Endothelial cell of umbilical vein (primary cell): ENCODE measurements at regions not wholly inside any gene's neighbourhood (a gene's known extent, or its start where the extent isn't known, plus 50 kb on each side); places are given as distances from the start of the nearest gene placed in this dataset.

ENCODE experiments used
- BruUV-seq: library from RNA; stranded (reverse); fragments of 400-500 nt; replicated peaks from 2 replicates; lab custom pipeline; 2021; lab: Mats Ljungman, UMichigan
- CTCF ChIA-PET: fragments of 300-600, 350-600 bp; sonication (Branson Sonifier 250); formaldehyde crosslinking; loops from one replicate; lab custom pipeline; 2021; ENCODE audit warnings: antibody characterized with exemption, inconsistent platforms; lab: Charles Lee
- POLR2A ChIA-PET: fragments of 300-600, 350-600 bp; sonication (Branson Sonifier 250); formaldehyde crosslinking; loops from one replicate; lab custom pipeline; 2021; ENCODE audit warnings: antibody characterized with exemption, inconsistent platforms; lab: Charles Lee
- DNase-seq: peaks from one replicate; pipeline ENCODE4 v3.0.0-alpha.2; 2011; ENCODE audit warnings: low read depth, low spot score
- FAIRE-seq: peaks from 2 replicates; lab custom pipeline; 2011; peaks lifted over from hg19 to GRCh38; lab: Jason Lieb, UNC
- H2AFZ ChIP-seq: 2 replicates; pipeline ENCODE4 v1.6.0; 2012; ENCODE audit warnings: low read depth, low read length, control low read depth, inconsistent platforms
- H3K27ac ChIP-seq: 2 replicates; pipeline ENCODE4 v1.5.1; 2011; ENCODE audit warnings: low read depth, mild to moderate bottlenecking, control low read depth, low read length, moderate library complexity; ENCODE audit not compliant: insufficient read depth
- H3K27me3 ChIP-seq, 2 experiments: 2 replicates each; pipeline versions ENCODE4 v1.6.0 to v1.6.1; 2011; ENCODE audit warnings: low read length in 2 of 2, mixed read lengths in 1 of 2; ENCODE audit not compliant: control insufficient read depth in 2 of 2, insufficient read depth in 2 of 2
- H3K36me3 ChIP-seq, 2 experiments: 2 replicates in 1 of 2; 3 replicates in 1 of 2; pipeline ENCODE4 v1.5.1; 2011; ENCODE audit warnings: low read length in 2 of 2, mild to moderate bottlenecking in 1 of 2, moderate library complexity in 1 of 2; ENCODE audit not compliant: control insufficient read depth in 2 of 2, insufficient read depth in 2 of 2; ENCODE audit errors: extremely low read depth in 1 of 2
- H3K4me1 ChIP-seq: 3 replicates; pipeline ENCODE4 v1.5.1; 2011; ENCODE audit warnings: mild to moderate bottlenecking, low read length; ENCODE audit not compliant: control insufficient read depth, insufficient read depth; ENCODE audit errors: extremely low read depth
- H3K4me2 ChIP-seq: 2 replicates; pipeline ENCODE4 v1.6.1; 2011; ENCODE audit warnings: low read length, control low read depth, mixed read lengths; ENCODE audit not compliant: insufficient read depth
- H3K4me3 ChIP-seq, 3 experiments: fragments of 200-600 bp in 1 of 3; sonication (generic), shearing (Covaris generic) in 1 of 3; replicated peaks in 1 of 3; 2 replicates each; pipeline ENCODE4 v1.5.1; 2011 to 2016; ENCODE audit warnings: control low read depth in 3 of 3, low read length in 3 of 3, mild to moderate bottlenecking in 2 of 3, inconsistent platforms in 1 of 3, low read depth in 1 of 3, moderate library complexity in 1 of 3; ENCODE audit not compliant: insufficient read depth in 1 of 3
- H3K79me2 ChIP-seq: 2 replicates; pipeline ENCODE4 v1.6.0; 2012; ENCODE audit warnings: low read length, inconsistent platforms; ENCODE audit not compliant: control insufficient read depth, insufficient read depth
- H3K9ac ChIP-seq: replicated peaks from 2 replicates; pipeline ENCODE3; 2011; ENCODE audit warnings: low read length, control low read depth; ENCODE audit not compliant: insufficient read depth; ENCODE audit errors: extremely low read depth
- H3K9me1 ChIP-seq: replicated peaks from 3 replicates; pipeline ENCODE4 v1.6.0; 2011; ENCODE audit warnings: mild to moderate bottlenecking, low read length; ENCODE audit not compliant: control insufficient read depth, insufficient read depth; ENCODE audit errors: extremely low read depth
- H3K9me3 ChIP-seq: replicated peaks from 2 replicates; pipeline ENCODE4 v1.5.1; 2012; ENCODE audit warnings: low read length, inconsistent platforms; ENCODE audit not compliant: control insufficient read depth, insufficient read depth
- H4K20me1 ChIP-seq: replicated peaks from 2 replicates; pipeline ENCODE3; 2011; ENCODE audit warnings: mild to moderate bottlenecking, low read length; ENCODE audit not compliant: control insufficient read depth, insufficient read depth; ENCODE audit errors: extremely low read depth
- EZH2 ChIP-seq: IDR thresholded peaks from 2 replicates; pipeline ENCODE4 v1.6.1; 2012; ENCODE audit warnings: borderline replicate concordance, low read depth, mild to moderate bottlenecking, moderate library complexity, low read length, inconsistent platforms; ENCODE audit not compliant: severe bottlenecking
- FOS ChIP-seq: IDR thresholded peaks from 2 replicates; pipeline ENCODE4 v1.6.1; 2011; ENCODE audit warnings: mild to moderate bottlenecking, low read length, moderate library complexity, borderline replicate concordance; ENCODE audit not compliant: insufficient read depth
- GATA2 ChIP-seq: IDR thresholded peaks from 2 replicates; pipeline ENCODE4 v1.7.0; 2011; ENCODE audit warnings: low read depth, mild to moderate bottlenecking, moderate library complexity, mixed read lengths, low read length; ENCODE audit not compliant: insufficient read length, insufficient read depth
- JUN ChIP-seq: IDR thresholded peaks from 2 replicates; pipeline ENCODE4 v1.6.1; 2011; ENCODE audit warnings: borderline replicate concordance, low read depth; ENCODE audit not compliant: insufficient read length, insufficient read depth
- MYC ChIP-seq: IDR thresholded peaks from one replicate; pipeline ENCODE4 v1.6.1; 2011; ENCODE audit warnings: mild to moderate bottlenecking, low read depth, low read length
- POLR2A ChIP-seq: IDR thresholded peaks from 2 replicates; pipeline ENCODE4 v1.6.1; 2012; ENCODE audit warnings: low read depth, mild to moderate bottlenecking, control low read depth, low read length
- POLR2AphosphoS5 ChIP-seq: IDR thresholded peaks from 2 replicates; pipeline ENCODE4 v1.6.1; 2012; ENCODE audit warnings: low read depth, mild to moderate bottlenecking, control low read depth, low read length, moderate library complexity; ENCODE audit not compliant: insufficient read depth
- dilution Hi-C: fragments of 300-500 bp; cut with MboI; formaldehyde crosslinking; loops from one replicate; pipeline ENCODE4 v1.15.0; 2019; ENCODE audit warnings: low sequenced_read_pairs; ENCODE audit not compliant: extremely low pct_ligation_motif_present
- intact Hi-C: fragments of 100-400 bp; cut with micrococcal nuclease; formaldehyde crosslinking; loops from one replicate; pipeline ENCODE4 v1.10.0; 2022
- TF ChIP-seq, protein P1 (sequence below), 2 donors: IDR thresholded peaks; 1 replicate in 1 of 2; 2 replicates in 1 of 2; pipeline ENCODE4 v1.5.1; 2011; ENCODE audit warnings: low read length in 2 of 2, mild to moderate bottlenecking in 2 of 2, moderate library complexity in 2 of 2, control low read depth in 1 of 2, inconsistent platforms in 1 of 2, low read depth in 1 of 2; ENCODE audit not compliant: insufficient read depth in 1 of 2; ENCODE audit errors: extremely low read depth in 1 of 2
- TF ChIP-seq, protein P2 (sequence below): IDR thresholded peaks from 2 replicates; pipeline ENCODE4 v1.6.1; 2011; ENCODE audit not compliant: insufficient read depth, insufficient read length

DNA sequence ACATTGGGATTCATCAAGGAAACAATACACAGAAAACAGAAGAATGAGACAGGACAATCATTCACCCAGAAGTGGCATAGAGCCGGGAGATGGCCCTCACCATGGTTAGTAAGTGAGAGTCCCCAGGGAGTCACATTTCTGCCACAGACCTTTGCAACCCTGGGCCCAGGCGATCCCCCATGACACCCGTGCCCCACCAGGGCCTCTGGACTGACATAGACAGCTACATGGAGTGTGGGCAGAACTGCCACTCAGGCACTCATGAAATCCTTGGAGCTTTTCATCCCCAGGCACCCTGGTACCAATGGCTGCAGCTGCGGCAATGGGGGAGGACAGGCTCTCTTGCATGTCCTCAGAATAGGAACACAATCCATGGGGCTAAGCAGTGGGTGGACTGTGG, 174.5 kb upstream of the TRPC4 start:
- no peak for TF ChIP-seq GATA2
- TF ChIP-seq MYC = no peak
- TF ChIP-seq POLR2AphosphoS5 = no peak
- no peak for TF ChIP-seq JUN
- no peak for TF ChIP-seq POLR2A
- no peak for TF ChIP-seq FOS
- no peak for TF ChIP-seq EZH2
- TF ChIP-seq, protein P1, sequence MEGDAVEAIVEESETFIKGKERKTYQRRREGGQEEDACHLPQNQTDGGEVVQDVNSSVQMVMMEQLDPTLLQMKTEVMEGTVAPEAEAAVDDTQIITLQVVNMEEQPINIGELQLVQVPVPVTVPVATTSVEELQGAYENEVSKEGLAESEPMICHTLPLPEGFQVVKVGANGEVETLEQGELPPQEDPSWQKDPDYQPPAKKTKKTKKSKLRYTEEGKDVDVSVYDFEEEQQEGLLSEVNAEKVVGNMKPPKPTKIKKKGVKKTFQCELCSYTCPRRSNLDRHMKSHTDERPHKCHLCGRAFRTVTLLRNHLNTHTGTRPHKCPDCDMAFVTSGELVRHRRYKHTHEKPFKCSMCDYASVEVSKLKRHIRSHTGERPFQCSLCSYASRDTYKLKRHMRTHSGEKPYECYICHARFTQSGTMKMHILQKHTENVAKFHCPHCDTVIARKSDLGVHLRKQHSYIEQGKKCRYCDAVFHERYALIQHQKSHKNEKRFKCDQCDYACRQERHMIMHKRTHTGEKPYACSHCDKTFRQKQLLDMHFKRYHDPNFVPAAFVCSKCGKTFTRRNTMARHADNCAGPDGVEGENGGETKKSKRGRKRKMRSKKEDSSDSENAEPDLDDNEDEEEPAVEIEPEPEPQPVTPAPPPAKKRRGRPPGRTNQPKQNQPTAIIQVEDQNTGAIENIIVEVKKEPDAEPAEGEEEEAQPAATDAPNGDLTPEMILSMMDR (IDR thresholded peaks at IDR 0.05; ENCODE audit: extremely low read depth in 1 of 2, insufficient read depth in 1 of 2, low read depth in 1 of 2, low read length in 2 of 2) = no peak
- TF ChIP-seq, protein P2, sequence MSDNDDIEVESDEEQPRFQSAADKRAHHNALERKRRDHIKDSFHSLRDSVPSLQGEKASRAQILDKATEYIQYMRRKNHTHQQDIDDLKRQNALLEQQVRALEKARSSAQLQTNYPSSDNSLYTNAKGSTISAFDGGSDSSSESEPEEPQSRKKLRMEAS = no peak
- H3K27me3 ChIP-seq = no peaks in the 10 kb centered on the region
- H3K9me1 ChIP-seq = no peaks in the 10 kb centered on the region
- no peaks in the 10 kb centered on the region for H3K79me2 ChIP-seq
- DNase-seq (no peak), FAIRE-seq (no peak)
- no peak overlapping the region for H3K9ac ChIP-seq
- CTCF ChIA-PET = interaction anchor here (1.9 kb wide), 1 partner anchor 404 kb away, joined by 18 read pairs; no protein-coding TSS in a partner anchor
- H4K20me1 ChIP-seq = no peaks in the 10 kb centered on the region
- no peak overlapping the region for H3K4me2 ChIP-seq
- no peaks in the 10 kb centered on the region for H3K9me3 ChIP-seq
- no peak overlapping the region for H2AFZ ChIP-seq
- no peaks in the 10 kb centered on the region for H3K4me1 ChIP-seq
- POLR2A ChIA-PET = no interaction called here
- H3K4me3 ChIP-seq = no peak overlapping the region
- H3K36me3 ChIP-seq = no peaks in the 10 kb centered on the region
- no TSS peak for BruUV-seq
- intact Hi-C loops = loop anchor here (10.0 kb wide), 2 partner anchors 179 to 939 kb away; partner anchors contain the start of genes CSNK1A1L and TRPC4
- dilution Hi-C loops = no loop called here
- H3K27ac ChIP-seq = no peak overlapping the region
